Keratinocyte (primary cell): ENCODE measurements at regions not wholly inside any gene's neighbourhood (a gene's known extent, or its start where the extent isn't known, plus 50 kb on each side); places are given as distances from the start of the nearest gene placed in this dataset.

Experiments
- DNase-seq: peaks from one replicate; pipeline ENCODE4 v3.0.0-alpha.2; 2011; ENCODE audit warnings: low read depth, missing footprints, low spot score
- FAIRE-seq: peaks from 2 replicates; lab custom pipeline; 2011; peaks lifted over from hg19 to GRCh38; lab: Jason Lieb, UNC
- H2AFZ ChIP-seq: 2 replicates; pipeline ENCODE4 v1.6.0; 2012; ENCODE audit warnings: low read length, control low read depth, inconsistent platforms; ENCODE audit not compliant: control insufficient read depth
- H3K27ac ChIP-seq: 2 replicates; pipeline ENCODE4 v1.5.1; 2011; ENCODE audit warnings: low read length; ENCODE audit not compliant: control insufficient read depth, insufficient read depth
- H3K27me3 ChIP-seq: 3 replicates; pipeline ENCODE4 v1.6.0; 2011; ENCODE audit warnings: low read length; ENCODE audit not compliant: control insufficient read depth, insufficient read depth; ENCODE audit errors: extremely low read depth
- H3K36me3 ChIP-seq, 2 experiments: 2 replicates in 1 of 2; 3 replicates in 1 of 2; pipeline ENCODE4 v1.5.1; 2011; ENCODE audit warnings: low read length in 2 of 2, mild to moderate bottlenecking in 1 of 2; ENCODE audit not compliant: control insufficient read depth in 2 of 2, insufficient read depth in 2 of 2; ENCODE audit errors: extremely low read depth in 1 of 2
- H3K4me1 ChIP-seq: 3 replicates; pipeline ENCODE4 v1.5.1; 2011; ENCODE audit warnings: low read length; ENCODE audit not compliant: control insufficient read depth, insufficient read depth; ENCODE audit errors: extremely low read depth
- H3K4me2 ChIP-seq: 3 replicates; pipeline ENCODE4 v1.6.0; 2011; ENCODE audit warnings: low read depth, low read length; ENCODE audit not compliant: control insufficient read depth, insufficient read depth; ENCODE audit errors: extremely low read depth
- H3K4me3 ChIP-seq, 3 experiments: fragments of 200-600 bp in 1 of 3; sonication (generic) in 1 of 3; 2 replicates in 2 of 3; 3 replicates in 1 of 3; pipeline ENCODE4 v1.5.1; 2011 to 2016; ENCODE audit warnings: low read length in 3 of 3, mild to moderate bottlenecking in 3 of 3, control low read depth in 2 of 3, inconsistent platforms in 1 of 3, low read depth in 1 of 3, mixed read lengths in 1 of 3, mixed run types in 1 of 3, moderate library complexity in 1 of 3; ENCODE audit not compliant: control insufficient read depth in 2 of 3, insufficient read depth in 2 of 3; ENCODE audit errors: extremely low read depth in 1 of 3
- H3K79me2 ChIP-seq: 2 replicates; pipeline ENCODE4 v1.6.0; 2012; ENCODE audit warnings: low read length; ENCODE audit not compliant: control insufficient read depth, insufficient read depth
- H3K9ac ChIP-seq: 3 replicates; pipeline ENCODE4 v1.6.0; 2011; ENCODE audit warnings: low read length; ENCODE audit not compliant: control insufficient read depth, insufficient read depth; ENCODE audit errors: extremely low read depth
- H3K9me1 ChIP-seq: 3 replicates; pipeline ENCODE4 v1.6.0; 2011; ENCODE audit warnings: low read length; ENCODE audit not compliant: control insufficient read depth, insufficient read depth; ENCODE audit errors: extremely low read depth
- H3K9me3 ChIP-seq: 2 replicates; pipeline ENCODE4 v1.5.1; 2012; ENCODE audit warnings: low read depth, low read length; ENCODE audit not compliant: control insufficient read depth
- H4K20me1 ChIP-seq: 3 replicates; pipeline ENCODE4 v1.6.0; 2011; ENCODE audit warnings: low read length; ENCODE audit not compliant: control insufficient read depth, insufficient read depth; ENCODE audit errors: extremely low read depth
- EZH2 ChIP-seq: IDR thresholded peaks from one replicate; pipeline ENCODE4 v1.6.1; 2012; ENCODE audit warnings: inconsistent platforms, mild to moderate bottlenecking, low read length, moderate library complexity
- dilution Hi-C: fragments of 300-500 bp; cut with MboI; formaldehyde crosslinking; loops from one replicate; pipeline ENCODE4 v1.7.0; 2020; ENCODE audit warnings: low sequenced_read_pairs; ENCODE audit not compliant: extremely low pct_ligation_motif_present
- small RNA-seq, 3 experiments: library from RNA; depleted of rRNA; stranded (forward); fragments of <200 nt; gene quantifications; one replicate each; pipeline ENCODE3, GENCODE V24; 2012; ENCODE audit warnings: low read depth in 3 of 3, low replicate concordance in 1 of 3; ENCODE audit not compliant: insufficient read length in 3 of 3
- TF ChIP-seq, protein P1 (sequence below), 3 experiments: IDR thresholded peaks in 1 of 3; conservative IDR thresholded peaks in 1 of 3; optimal IDR thresholded peaks in 1 of 3; 2 replicates in 2 of 3; 3 replicates in 1 of 3; pipeline versions ENCODE3 to v1.5.1; 2011; ENCODE audit warnings: low read length in 3 of 3, mild to moderate bottlenecking in 3 of 3, moderate library complexity in 2 of 3, control low read depth in 1 of 3, inconsistent platforms in 1 of 3; ENCODE audit not compliant: insufficient read depth in 2 of 3; ENCODE audit errors: extremely low read depth in 1 of 3

DNA sequence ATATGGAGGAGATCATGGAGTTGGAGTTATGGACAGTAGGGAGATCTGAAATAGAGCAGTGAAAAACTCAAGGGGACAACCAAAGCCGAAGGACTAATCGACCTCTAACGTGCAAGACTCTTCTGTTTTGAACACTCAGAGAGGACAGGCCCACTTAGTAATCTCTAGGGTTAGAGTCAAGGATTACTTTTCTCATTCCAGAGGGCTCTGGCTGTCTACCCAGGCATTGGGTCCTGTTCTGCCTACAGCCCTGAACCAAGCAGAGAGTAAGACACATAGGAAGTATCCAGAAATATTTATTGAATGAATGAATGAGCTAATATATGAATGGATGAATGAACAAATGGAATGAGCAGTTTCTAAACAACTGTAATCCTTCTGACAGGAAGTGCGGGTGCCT lies 50.3 kb upstream of the PKDCC start:
- no peaks in the 10 kb centered on the region for H3K36me3 ChIP-seq
- no peak overlapping the region for H3K4me3 ChIP-seq
- H3K9ac ChIP-seq: no peak overlapping the region
- H3K4me2 ChIP-seq: no peak overlapping the region
- no peak for TF ChIP-seq EZH2
- TF ChIP-seq, protein P1, sequence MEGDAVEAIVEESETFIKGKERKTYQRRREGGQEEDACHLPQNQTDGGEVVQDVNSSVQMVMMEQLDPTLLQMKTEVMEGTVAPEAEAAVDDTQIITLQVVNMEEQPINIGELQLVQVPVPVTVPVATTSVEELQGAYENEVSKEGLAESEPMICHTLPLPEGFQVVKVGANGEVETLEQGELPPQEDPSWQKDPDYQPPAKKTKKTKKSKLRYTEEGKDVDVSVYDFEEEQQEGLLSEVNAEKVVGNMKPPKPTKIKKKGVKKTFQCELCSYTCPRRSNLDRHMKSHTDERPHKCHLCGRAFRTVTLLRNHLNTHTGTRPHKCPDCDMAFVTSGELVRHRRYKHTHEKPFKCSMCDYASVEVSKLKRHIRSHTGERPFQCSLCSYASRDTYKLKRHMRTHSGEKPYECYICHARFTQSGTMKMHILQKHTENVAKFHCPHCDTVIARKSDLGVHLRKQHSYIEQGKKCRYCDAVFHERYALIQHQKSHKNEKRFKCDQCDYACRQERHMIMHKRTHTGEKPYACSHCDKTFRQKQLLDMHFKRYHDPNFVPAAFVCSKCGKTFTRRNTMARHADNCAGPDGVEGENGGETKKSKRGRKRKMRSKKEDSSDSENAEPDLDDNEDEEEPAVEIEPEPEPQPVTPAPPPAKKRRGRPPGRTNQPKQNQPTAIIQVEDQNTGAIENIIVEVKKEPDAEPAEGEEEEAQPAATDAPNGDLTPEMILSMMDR (optimal IDR thresholded peaks at IDR 0.05 in 1 of 3, IDR thresholded peaks at IDR 0.05 in 1 of 3, conservative IDR thresholded peaks at IDR 0.05 in 1 of 3; ENCODE audit: extremely low read depth in 1 of 3, insufficient read depth in 2 of 3, low read length in 3 of 3): no peak
- no peaks in the 10 kb centered on the region for H4K20me1 ChIP-seq
- FAIRE-seq (no peak), DNase-seq (no peak)
- no peak overlapping the region for H2AFZ ChIP-seq
- no peak overlapping the region for H3K27ac ChIP-seq
- H3K79me2 ChIP-seq: no peaks in the 10 kb centered on the region
- H3K9me3 ChIP-seq: no peaks in the 10 kb centered on the region
- dilution Hi-C loops: no loop called here
- H3K9me1 ChIP-seq: no peaks in the 10 kb centered on the region
- H3K27me3 ChIP-seq: peaks cover 4% of the 10 kb centered on the region
- no peaks in the 10 kb centered on the region for H3K4me1 ChIP-seq

Small RNA genes in the stretch of these regions (small RNA-seq; reads per million reads assigned to genes)
- 0 reads per million in 3 experiments for gene RF00019
- gene RNU4-63P: 0 reads per million in 3 experiments
